ENCODE measurements at regions not wholly inside any gene's neighbourhood (a gene's known extent, or its start where the extent isn't known, plus 50 kb on each side); places are given as distances from the start of the nearest gene placed in this dataset.

GRCh38 chr13:103356226-103356864, 290.1 kb upstream of the SLC10A2 start:
- no peaks in the 10 kb centered on the region for H3K4me1 Mint-ChIP-seq (ENCODE audit: low read depth)
- POLR2A ChIA-PET, result no interaction called here
- no peak for TF ChIP-seq CTCF (IDR thresholded peaks at IDR 0.05)
- H3K27me3 Mint-ChIP-seq, result no peaks in the 10 kb centered on the region
- intact Hi-C loops (cut with micrococcal nuclease), result no loop called here
- no peaks in the 10 kb centered on the region for H3K36me3 Mint-ChIP-seq (ENCODE audit: low read depth)
- no peaks in the 10 kb centered on the region for H3K9me3 Mint-ChIP-seq
- no peak overlapping the region for H3K4me3 Mint-ChIP-seq
- DNase-seq (no peak), ATAC-seq (no peak)
- CTCF ChIA-PET, result no interaction called here
- no peak overlapping the region for H3K27ac Mint-ChIP-seq

- H3K36me3 Mint-ChIP-seq (ENCODE audit: low read depth), result no peaks in the 10 kb centered on the region
- H3K27me3 Mint-ChIP-seq, result no peaks in the 10 kb centered on the region
- H3K4me1 Mint-ChIP-seq (ENCODE audit: low read depth), result no peaks in the 10 kb centered on the region
- ChIA-PET POLR2A (no interaction called here), CTCF (no interaction called here)
- no peak overlapping the region for H3K27ac Mint-ChIP-seq
- ATAC-seq (no peak), DNase-seq (no peak)
- TF ChIP-seq CTCF (IDR thresholded peaks at IDR 0.05), result no peak
- H3K9me3 Mint-ChIP-seq, result no peaks in the 10 kb centered on the region
- intact Hi-C loops (cut with micrococcal nuclease), result no loop called here
- no peak overlapping the region for H3K4me3 Mint-ChIP-seq
Observed at GRCh38 chr13:103354171-103354570, 288.0 kb upstream of the SLC10A2 start.

GRCh38 chr13:103351035-103351828, 285.0 kb upstream of the SLC10A2 start:
- no peak for TF ChIP-seq CTCF (IDR thresholded peaks at IDR 0.05)
- H3K27ac Mint-ChIP-seq, result no peak overlapping the region
- no peak for ATAC-seq
- ChIA-PET POLR2A (no interaction called here), CTCF (no interaction called here)
- no peak overlapping the region for H3K4me3 Mint-ChIP-seq
- intact Hi-C loops (cut with micrococcal nuclease), result no loop called here
- no peaks in the 10 kb centered on the region for H3K36me3 Mint-ChIP-seq (ENCODE audit: low read depth)
- no peaks in the 10 kb centered on the region for H3K4me1 Mint-ChIP-seq (ENCODE audit: low read depth)
- no peaks in the 10 kb centered on the region for H3K9me3 Mint-ChIP-seq
- no peak for DNase-seq
- no peaks in the 10 kb centered on the region for H3K27me3 Mint-ChIP-seq

- DNase-seq (no peak), ATAC-seq (no peak)
- no peaks in the 10 kb centered on the region for H3K27me3 Mint-ChIP-seq
- POLR2A ChIA-PET, result no interaction called here
- intact Hi-C loops (cut with micrococcal nuclease), result no loop called here
- H3K4me3 Mint-ChIP-seq, result no peak overlapping the region
- H3K27ac Mint-ChIP-seq, result no peak overlapping the region
- H3K9me3 Mint-ChIP-seq, result peaks cover 5% of the 10 kb centered on the region
- CTCF ChIA-PET, result no interaction called here
- TF ChIP-seq CTCF (IDR thresholded peaks at IDR 0.05), result no peak
- H3K4me1 Mint-ChIP-seq (ENCODE audit: low read depth), result no peaks in the 10 kb centered on the region
- no peaks in the 10 kb centered on the region for H3K36me3 Mint-ChIP-seq (ENCODE audit: low read depth)
Observed at GRCh38 chr13:103350147-103350546, 283.9 kb upstream of the SLC10A2 start.

GRCh38 chr13:103349211-103349980, 283.2 kb upstream of the SLC10A2 start:
- intact Hi-C loops (cut with micrococcal nuclease), result no loop called here
- no peaks in the 10 kb centered on the region for H3K27me3 Mint-ChIP-seq
- POLR2A ChIA-PET, result no interaction called here
- CTCF ChIA-PET, result no interaction called here
- DNase-seq (no peak), ATAC-seq (no peak)
- no peak for TF ChIP-seq CTCF (IDR thresholded peaks at IDR 0.05)
- H3K9me3 Mint-ChIP-seq, result peaks cover 12% of the 10 kb centered on the region
- H3K27ac Mint-ChIP-seq, result no peak overlapping the region
- H3K4me1 Mint-ChIP-seq (ENCODE audit: low read depth), result no peaks in the 10 kb centered on the region
- H3K4me3 Mint-ChIP-seq, result no peak overlapping the region
- H3K36me3 Mint-ChIP-seq (ENCODE audit: low read depth), result no peaks in the 10 kb centered on the region

All from activated CD8-positive, alpha-beta T cell treated with anti-CD3 and anti-CD28 coated beads for 36 hours (primary cell).